ENCODE measurements at regions not wholly inside any gene's neighbourhood (a gene's known extent, or its start where the extent isn't known, plus 50 kb on each side); places are given as distances from the start of the nearest gene placed in this dataset.

DNA sequence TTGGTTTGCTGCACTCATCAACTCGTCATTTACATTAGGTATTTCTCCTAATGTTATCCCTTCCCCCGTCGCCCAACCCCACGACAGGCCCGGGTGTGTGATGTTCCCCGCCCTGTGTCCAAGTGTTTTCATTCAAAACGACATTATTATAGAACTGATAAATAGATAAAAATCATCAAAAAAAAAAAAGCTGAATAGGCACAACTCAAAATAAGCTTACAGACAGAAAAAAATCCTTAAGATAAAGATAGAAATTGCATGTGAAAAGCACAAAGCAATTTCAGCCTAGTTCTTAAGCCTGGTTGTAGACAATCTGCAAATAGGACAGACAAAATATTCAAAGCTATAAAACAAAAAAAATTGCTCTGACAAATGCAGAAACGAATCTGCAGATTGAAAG, 142.9 kb upstream of the LNX1 start:
- Histone ChIP-seq H2AFZ (ENCODE audit: low read depth, low read length, poor library complexity, severe bottlenecking) (no peak overlapping the region), H3K36me3 (ENCODE audit: control insufficient read depth in 1 of 2, insufficient read depth in 2 of 2, low read length in 2 of 2) (no peaks in the 10 kb centered on the region), H4K20me1 (ENCODE audit: insufficient read depth) (no peaks in the 10 kb centered on the region), H3K4me1 (ENCODE audit: control insufficient read depth in 1 of 2, insufficient read depth in 2 of 2, low read length in 2 of 2) (no peaks in the 10 kb centered on the region), H3K9me3 (ENCODE audit: control insufficient read depth in 1 of 2, insufficient read depth in 1 of 2, low read depth in 1 of 2, low read length in 2 of 2) (no peaks in the 10 kb centered on the region), H3K27me3 (ENCODE audit: insufficient read depth, low read length) (peaks cover 10% of the 10 kb centered on the region), H3K9me2 (ENCODE audit: insufficient read depth) (no peaks in the 10 kb centered on the region), H3K79me2 (ENCODE audit: insufficient read depth, low read length) (no peaks in the 10 kb centered on the region), H3K4me3 (replicated peaks in 1 of 2; ENCODE audit: low read depth in 1 of 2, low read length in 2 of 2) (no peak overlapping the region), H3K27ac (ENCODE audit: low read depth, low read length) (no peak overlapping the region), H3K9ac (ENCODE audit: low read length) (no peak overlapping the region), H3K4me2 (ENCODE audit: low read length) (no peak overlapping the region)
- no TSS peak for BruUV-seq (replicated peaks)
- RAD21 ChIA-PET (ENCODE audit: low non-redundant PET in 1 of 2, low total read pairs in 2 of 2, uncharacterized antibody in 2 of 2, unreplicated experiment in 2 of 2) = no interaction called here
- POLR2A ChIA-PET = no interaction called here
- CTCF ChIA-PET = interaction anchor here (1.0 kb wide), 1 partner anchor 28 kb away, joined by 3 read pairs; no protein-coding TSS in a partner anchor
- ATAC-seq (no peak), DNase-seq (ENCODE audit: low read depth, low spot score) (no peak)
- intact Hi-C loops (cut with micrococcal nuclease) = no loop called here
- TF ChIP-seq ELF1 (IDR thresholded peaks at IDR 0.05; ENCODE audit: borderline replicate concordance, low read depth) = no peak

GRCh38 chr4:53732661-53733060, 141.4 kb upstream of the LNX1 start:
- H3K9ac ChIP-seq (ENCODE audit: low read length) = no peak overlapping the region
- H2AFZ ChIP-seq (ENCODE audit: low read depth, low read length, poor library complexity, severe bottlenecking) = no peak overlapping the region
- no peaks in the 10 kb centered on the region for H3K36me3 ChIP-seq (ENCODE audit: control insufficient read depth in 1 of 2, insufficient read depth in 2 of 2, low read length in 2 of 2)
- no peak overlapping the region for H3K4me2 ChIP-seq (ENCODE audit: low read length)
- no peak overlapping the region for H3K4me3 ChIP-seq (replicated peaks in 1 of 2; ENCODE audit: low read depth in 1 of 2, low read length in 2 of 2)
- no peaks in the 10 kb centered on the region for H4K20me1 ChIP-seq (ENCODE audit: insufficient read depth)
- ChIA-PET POLR2A (no interaction called here), CTCF (interaction anchor here (1.1 kb wide), 1 partner anchor 26 kb away, joined by 3 read pairs; no protein-coding TSS in a partner anchor), RAD21 (ENCODE audit: low non-redundant PET in 1 of 2, low total read pairs in 2 of 2, uncharacterized antibody in 2 of 2, unreplicated experiment in 2 of 2) (no interaction called here)
- H3K79me2 ChIP-seq (ENCODE audit: insufficient read depth, low read length) = no peaks in the 10 kb centered on the region
- peaks cover 10% of the 10 kb centered on the region for H3K27me3 ChIP-seq (ENCODE audit: insufficient read depth, low read length)
- no TSS peak for BruUV-seq (replicated peaks)
- no peaks in the 10 kb centered on the region for H3K4me1 ChIP-seq (ENCODE audit: control insufficient read depth in 1 of 2, insufficient read depth in 2 of 2, low read length in 2 of 2)
- intact Hi-C loops (cut with micrococcal nuclease) = no loop called here
- no peak overlapping the region for H3K27ac ChIP-seq (ENCODE audit: low read depth, low read length)
- no peak for TF ChIP-seq ZNF274 (IDR thresholded peaks at IDR 0.05; ENCODE audit: low read depth, low read length)
- no peak for TF ChIP-seq ZFX (IDR thresholded peaks at IDR 0.05)
- ATAC-seq (no peak), DNase-seq (ENCODE audit: low read depth, low spot score) (no peak)
- no peaks in the 10 kb centered on the region for H3K9me2 ChIP-seq (ENCODE audit: insufficient read depth)
- no peaks in the 10 kb centered on the region for H3K9me3 ChIP-seq (ENCODE audit: control insufficient read depth in 1 of 2, insufficient read depth in 1 of 2, low read depth in 1 of 2, low read length in 2 of 2)

All from HCT116 (cell line).